ENCODE measurements at regions not wholly inside any gene's neighbourhood (a gene's known extent, or its start where the extent isn't known, plus 50 kb on each side); places are given as distances from the start of the nearest gene placed in this dataset.

DNA sequence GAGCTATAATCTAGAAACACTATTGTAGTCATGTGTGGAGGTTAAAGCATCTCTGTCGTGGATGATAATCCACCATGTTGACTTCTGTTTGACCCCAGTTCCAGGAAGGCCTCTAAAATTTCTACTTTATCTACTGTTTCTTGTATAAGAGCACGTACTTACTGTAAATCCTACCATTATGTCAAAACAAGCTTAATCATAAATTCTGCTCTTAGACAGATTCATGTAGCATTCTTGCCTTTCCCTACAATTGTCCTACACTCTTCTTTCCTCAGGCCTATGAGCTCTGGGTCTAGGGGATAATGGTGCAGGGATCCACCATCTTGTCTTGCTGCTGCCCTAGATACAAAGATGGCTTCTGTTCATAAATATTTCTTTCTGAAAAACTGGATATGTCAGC is 2594.3 kb downstream of the ARAP2 start (continued):
- TF ChIP-seq, protein P1, sequence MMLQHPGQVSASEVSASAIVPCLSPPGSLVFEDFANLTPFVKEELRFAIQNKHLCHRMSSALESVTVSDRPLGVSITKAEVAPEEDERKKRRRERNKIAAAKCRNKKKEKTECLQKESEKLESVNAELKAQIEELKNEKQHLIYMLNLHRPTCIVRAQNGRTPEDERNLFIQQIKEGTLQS (IDR thresholded peaks at IDR 0.05; ENCODE audit: insufficient read depth, low read depth, low read length): no peak
- TF ChIP-seq NANOG (IDR thresholded peaks at IDR 0.05; ENCODE audit: insufficient read depth, low read depth, low read length, poor library complexity, severe bottlenecking) (no peak), CBX5 (IDR thresholded peaks at IDR 0.05; ENCODE audit: low read depth, low read length) (no peak), TEAD4 (IDR thresholded peaks at IDR 0.05; ENCODE audit: low read depth, low read length) (no peak), EGR1 (IDR thresholded peaks at IDR 0.05; ENCODE audit: borderline replicate concordance, low read depth, low read length) (no peak), E2F6 (IDR thresholded peaks at IDR 0.05) (no peak)
